ENCODE measurements at regions not wholly inside any gene's neighbourhood (a gene's known extent, or its start where the extent isn't known, plus 50 kb on each side); places are given as distances from the start of the nearest gene placed in this dataset.
"Not testable (repeated sequence)": the region's sequence is repeated elsewhere in the genome, so short reads cannot be mapped to it uniquely, and the experiment has no call there.

- Histone ChIP-seq H3K4me3 (ENCODE audit: insufficient read depth, low read depth, low read length) (no peak overlapping the region), H3K27me3 (ENCODE audit: control insufficient read depth, insufficient read depth, low read length) (no peaks in the 10 kb centered on the region), H3K36me3 (replicated peaks; ENCODE audit: control insufficient read depth, insufficient read depth, low read length) (no peaks in the 10 kb centered on the region)
- DNase-seq, result peak; percentile 34
Measured at GRCh38 chr14:106308839-106309389, 782.5 kb downstream of the TMEM121 start.

- Histone ChIP-seq H3K4me3 (ENCODE audit: insufficient read depth, low read depth, low read length) (no peak overlapping the region), H3K36me3 (replicated peaks; ENCODE audit: control insufficient read depth, insufficient read depth, low read length) (no peaks in the 10 kb centered on the region), H3K27me3 (ENCODE audit: control insufficient read depth, insufficient read depth, low read length) (no peaks in the 10 kb centered on the region)
- no peak for DNase-seq
Measured at GRCh38 chr14:106309423-106309822, 783.0 kb downstream of the TMEM121 start.

GRCh38 chr14:106315436-106315835 is 789.1 kb downstream of the TMEM121 start:
- DNase-seq, result no peak
- Histone ChIP-seq H3K36me3 (replicated peaks; ENCODE audit: control insufficient read depth, insufficient read depth, low read length) (no peaks in the 10 kb centered on the region), H3K4me3 (ENCODE audit: insufficient read depth, low read depth, low read length) (no peak overlapping the region), H3K27me3 (ENCODE audit: control insufficient read depth, insufficient read depth, low read length) (no peaks in the 10 kb centered on the region)

GRCh38 chr14:106317593-106317992 is 791.2 kb downstream of the TMEM121 start:
- Histone ChIP-seq H3K27me3 (ENCODE audit: control insufficient read depth, insufficient read depth, low read length) (no peaks in the 10 kb centered on the region), H3K36me3 (replicated peaks; ENCODE audit: control insufficient read depth, insufficient read depth, low read length) (no peaks in the 10 kb centered on the region), H3K4me3 (ENCODE audit: insufficient read depth, low read depth, low read length) (no peak overlapping the region)
- DNase-seq, result no peak

- Histone ChIP-seq H3K4me3 (ENCODE audit: insufficient read depth, low read depth, low read length) (no peak overlapping the region), H3K27me3 (ENCODE audit: control insufficient read depth, insufficient read depth, low read length) (no peaks in the 10 kb centered on the region), H3K36me3 (replicated peaks; ENCODE audit: control insufficient read depth, insufficient read depth, low read length) (no peaks in the 10 kb centered on the region)
- no peak for DNase-seq
Measured at GRCh38 chr14:106318700-106319099, 792.3 kb downstream of the TMEM121 start.

- not testable (repeated sequence) for H3K4me3 ChIP-seq (ENCODE audit: insufficient read depth, low read depth, low read length); H3K27me3 ChIP-seq (ENCODE audit: control insufficient read depth, insufficient read depth, low read length); H3K36me3 ChIP-seq (replicated peaks; ENCODE audit: control insufficient read depth, insufficient read depth, low read length); DNase-seq
Measured at GRCh38 chr14:106323970-106324369, 797.6 kb downstream of the TMEM121 start.

GRCh38 chr14:106327234-106327633 is 800.9 kb downstream of the TMEM121 start:
- no peaks in the 10 kb centered on the region for H3K36me3 ChIP-seq (replicated peaks; ENCODE audit: control insufficient read depth, insufficient read depth, low read length)
- no peaks in the 10 kb centered on the region for H3K27me3 ChIP-seq (ENCODE audit: control insufficient read depth, insufficient read depth, low read length)
- no peak overlapping the region for H3K4me3 ChIP-seq (ENCODE audit: insufficient read depth, low read depth, low read length)
- DNase-seq, result no peak

GRCh38 chr14:106327702-106328353 is 801.4 kb downstream of the TMEM121 start:
- not testable (repeated sequence) for H3K36me3 ChIP-seq (replicated peaks; ENCODE audit: control insufficient read depth, insufficient read depth, low read length); H3K27me3 ChIP-seq (ENCODE audit: control insufficient read depth, insufficient read depth, low read length); DNase-seq; H3K4me3 ChIP-seq (ENCODE audit: insufficient read depth, low read depth, low read length)

GRCh38 chr14:106329243-106329642 is 802.9 kb downstream of the TMEM121 start:
- not testable (repeated sequence) for DNase-seq; H3K27me3 ChIP-seq (ENCODE audit: control insufficient read depth, insufficient read depth, low read length); H3K36me3 ChIP-seq (replicated peaks; ENCODE audit: control insufficient read depth, insufficient read depth, low read length); H3K4me3 ChIP-seq (ENCODE audit: insufficient read depth, low read depth, low read length)

GRCh38 chr14:106329987-106330774 is 803.8 kb downstream of the TMEM121 start:
- H3K36me3 ChIP-seq (replicated peaks; ENCODE audit: control insufficient read depth, insufficient read depth, low read length); H3K4me3 ChIP-seq (ENCODE audit: insufficient read depth, low read depth, low read length); H3K27me3 ChIP-seq (ENCODE audit: control insufficient read depth, insufficient read depth, low read length); DNase-seq: not testable (repeated sequence)

- H3K27me3 ChIP-seq (ENCODE audit: control insufficient read depth, insufficient read depth, low read length); H3K4me3 ChIP-seq (ENCODE audit: insufficient read depth, low read depth, low read length); H3K36me3 ChIP-seq (replicated peaks; ENCODE audit: control insufficient read depth, insufficient read depth, low read length); DNase-seq: not testable (repeated sequence)
Measured at GRCh38 chr14:106334428-106335109, 808.2 kb downstream of the TMEM121 start.

GRCh38 chr14:106335110-106335429 is 808.7 kb downstream of the TMEM121 start:
- not testable (repeated sequence) for H3K36me3 ChIP-seq (replicated peaks; ENCODE audit: control insufficient read depth, insufficient read depth, low read length); H3K27me3 ChIP-seq (ENCODE audit: control insufficient read depth, insufficient read depth, low read length); H3K4me3 ChIP-seq (ENCODE audit: insufficient read depth, low read depth, low read length); DNase-seq

- H3K4me3 ChIP-seq (ENCODE audit: insufficient read depth, low read depth, low read length); DNase-seq; H3K27me3 ChIP-seq (ENCODE audit: control insufficient read depth, insufficient read depth, low read length); H3K36me3 ChIP-seq (replicated peaks; ENCODE audit: control insufficient read depth, insufficient read depth, low read length): not testable (repeated sequence)
Measured at GRCh38 chr14:106338775-106339174, 812.4 kb downstream of the TMEM121 start.

- not testable (repeated sequence) for H3K27me3 ChIP-seq (ENCODE audit: control insufficient read depth, insufficient read depth, low read length); H3K4me3 ChIP-seq (ENCODE audit: insufficient read depth, low read depth, low read length); DNase-seq; H3K36me3 ChIP-seq (replicated peaks; ENCODE audit: control insufficient read depth, insufficient read depth, low read length)
Measured at GRCh38 chr14:106340658-106341057, 814.3 kb downstream of the TMEM121 start.

- not testable (repeated sequence) for DNase-seq; H3K27me3 ChIP-seq (ENCODE audit: control insufficient read depth, insufficient read depth, low read length); H3K36me3 ChIP-seq (replicated peaks; ENCODE audit: control insufficient read depth, insufficient read depth, low read length); H3K4me3 ChIP-seq (ENCODE audit: insufficient read depth, low read depth, low read length)
Measured at GRCh38 chr14:106341161-106341560, 814.8 kb downstream of the TMEM121 start.
